GM10266 (cell line): ENCODE measurements at regions not wholly inside any gene's neighbourhood (a gene's known extent, or its start where the extent isn't known, plus 50 kb on each side); places are given as distances from the start of the nearest gene placed in this dataset.

Experiments
- DNase-seq: peaks from one replicate; pipeline ENCODE4 v3.0.0; 2012; ENCODE audit errors: extremely low spot score
- TF ChIP-seq, protein P1 (sequence below): IDR thresholded peaks from 2 replicates; pipeline ENCODE4 v1.5.1; 2012; ENCODE audit warnings: mild to moderate bottlenecking, low read depth; ENCODE audit not compliant: control insufficient read depth, insufficient read depth; ENCODE audit errors: missing control alignments

DNA sequence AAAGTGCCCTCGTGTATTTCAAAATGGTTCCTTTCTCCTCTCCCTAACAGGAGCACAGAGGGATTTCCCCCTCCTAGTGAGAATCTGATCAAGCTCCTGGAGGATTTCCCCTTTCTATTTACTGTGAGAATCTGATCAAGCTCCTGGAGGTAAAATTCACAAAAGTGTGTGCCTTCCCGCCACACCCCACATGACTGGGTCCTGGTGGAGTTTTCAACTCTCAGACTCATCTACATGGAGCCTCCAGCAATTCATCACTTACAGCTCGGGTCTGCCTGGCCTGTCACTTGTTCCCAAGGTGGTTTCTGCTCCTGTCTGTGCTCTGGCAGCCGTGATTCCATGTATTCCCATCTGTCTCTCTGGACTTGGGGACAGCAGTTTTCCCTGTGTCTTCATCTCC lies 590.7 kb downstream of the FBXO15 start:
- TF ChIP-seq, protein P1, sequence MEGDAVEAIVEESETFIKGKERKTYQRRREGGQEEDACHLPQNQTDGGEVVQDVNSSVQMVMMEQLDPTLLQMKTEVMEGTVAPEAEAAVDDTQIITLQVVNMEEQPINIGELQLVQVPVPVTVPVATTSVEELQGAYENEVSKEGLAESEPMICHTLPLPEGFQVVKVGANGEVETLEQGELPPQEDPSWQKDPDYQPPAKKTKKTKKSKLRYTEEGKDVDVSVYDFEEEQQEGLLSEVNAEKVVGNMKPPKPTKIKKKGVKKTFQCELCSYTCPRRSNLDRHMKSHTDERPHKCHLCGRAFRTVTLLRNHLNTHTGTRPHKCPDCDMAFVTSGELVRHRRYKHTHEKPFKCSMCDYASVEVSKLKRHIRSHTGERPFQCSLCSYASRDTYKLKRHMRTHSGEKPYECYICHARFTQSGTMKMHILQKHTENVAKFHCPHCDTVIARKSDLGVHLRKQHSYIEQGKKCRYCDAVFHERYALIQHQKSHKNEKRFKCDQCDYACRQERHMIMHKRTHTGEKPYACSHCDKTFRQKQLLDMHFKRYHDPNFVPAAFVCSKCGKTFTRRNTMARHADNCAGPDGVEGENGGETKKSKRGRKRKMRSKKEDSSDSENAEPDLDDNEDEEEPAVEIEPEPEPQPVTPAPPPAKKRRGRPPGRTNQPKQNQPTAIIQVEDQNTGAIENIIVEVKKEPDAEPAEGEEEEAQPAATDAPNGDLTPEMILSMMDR = no peak
- no peak for DNase-seq

DNA sequence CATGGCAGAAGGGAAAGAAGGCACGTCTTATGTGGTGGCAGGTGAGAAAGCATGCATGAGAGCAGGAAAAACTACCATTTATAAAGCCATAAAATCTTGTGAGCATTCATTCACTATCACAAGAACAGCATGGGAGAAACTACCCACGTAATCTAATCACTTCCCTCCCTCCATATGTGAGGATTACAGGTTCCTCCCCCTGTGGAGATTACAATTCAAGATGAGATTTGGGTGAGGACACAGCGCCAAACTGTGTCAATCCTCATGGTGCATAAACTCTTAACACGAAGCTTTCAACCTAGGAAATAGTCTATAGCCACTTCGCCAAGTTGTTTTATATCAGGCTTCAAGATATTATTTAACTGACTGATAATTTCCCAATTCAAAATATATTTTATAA lies 595.5 kb downstream of the FBXO15 start:
- TF ChIP-seq, protein P1 = no peak
- DNase-seq = no peak

DNA sequence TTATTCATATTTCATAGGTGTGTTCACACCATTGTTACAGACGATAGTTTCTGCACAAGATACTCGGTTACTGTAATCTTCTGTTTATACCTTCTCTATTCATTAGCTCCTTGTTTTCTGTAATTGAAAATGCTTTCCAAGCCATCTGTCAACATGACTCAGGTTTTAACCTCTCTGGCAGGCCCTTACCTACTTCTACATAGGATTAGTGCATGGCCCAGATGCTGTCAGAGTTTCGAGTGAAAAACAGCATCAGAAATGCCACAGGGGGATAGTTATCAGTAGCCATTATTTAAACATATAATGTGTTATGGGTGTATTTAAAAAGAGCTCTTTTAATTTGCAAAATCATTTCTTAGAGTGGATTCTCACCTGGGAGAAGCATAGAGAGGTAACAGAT lies 596.4 kb downstream of the FBXO15 start:
- TF ChIP-seq, protein P1 = no peak

DNA sequence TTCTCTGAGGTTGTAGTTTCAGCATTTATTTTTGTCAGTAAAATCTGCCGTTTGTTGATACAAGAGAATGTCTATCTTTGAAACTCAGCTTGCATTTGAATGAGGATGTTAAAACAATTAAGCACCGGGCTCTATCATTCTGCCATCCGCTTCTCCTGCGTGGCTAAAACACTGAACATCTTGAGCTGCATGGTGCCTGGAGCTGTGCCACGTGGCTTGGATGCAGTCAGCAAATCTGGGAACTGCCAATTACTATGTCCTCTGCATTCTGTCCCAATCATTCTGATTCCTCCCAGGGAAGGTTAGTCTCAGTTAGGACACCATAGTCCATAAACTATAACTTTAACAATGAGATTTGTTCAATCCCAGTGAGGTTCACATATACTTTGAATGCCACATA lies 598.4 kb downstream of the FBXO15 start:
- TF ChIP-seq, protein P1 = no peak
- no peak for DNase-seq

More for the DNA sequence above, 596.4 kb downstream of the FBXO15 start:
- DNase-seq = no peak

DNA sequence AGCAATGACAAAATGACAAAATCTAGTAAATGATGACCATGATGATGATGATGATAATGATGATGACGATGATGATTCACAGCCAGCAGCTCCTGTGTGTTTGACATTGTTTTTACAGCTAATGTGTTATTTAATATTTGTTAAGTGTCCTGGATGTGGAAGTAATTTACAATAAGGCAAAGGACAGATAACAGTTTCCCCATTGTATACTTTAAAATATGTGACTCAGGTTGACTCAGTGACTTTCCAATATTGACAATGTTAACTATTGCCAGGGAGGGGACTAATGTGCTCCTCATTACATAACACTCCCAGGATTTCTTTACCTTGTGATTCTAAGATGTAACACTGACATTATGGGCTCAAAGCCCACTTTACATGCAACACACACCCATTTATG lies 602.2 kb downstream of the FBXO15 start:
- TF ChIP-seq, protein P1 = no peak
- DNase-seq = no peak

DNA sequence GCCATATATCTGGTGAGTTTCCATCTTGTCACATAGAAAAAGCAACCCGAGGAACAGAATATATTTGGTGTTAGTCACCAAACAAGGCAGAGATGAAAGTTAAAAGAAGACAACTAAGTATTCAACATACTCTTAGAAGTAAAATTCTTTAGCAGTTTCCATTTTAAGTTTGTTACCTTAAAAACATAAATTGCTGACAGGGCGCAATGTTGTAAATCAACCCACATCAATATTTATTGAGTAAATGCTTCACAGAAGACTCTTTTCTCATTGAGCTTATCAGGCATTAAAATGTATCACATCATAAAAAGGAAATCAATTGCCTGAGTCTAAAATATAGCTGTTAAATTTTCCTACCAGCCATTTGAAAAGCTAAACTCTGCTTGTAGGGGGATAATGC lies 603.0 kb downstream of the FBXO15 start:
- no peak for DNase-seq
- TF ChIP-seq, protein P1 = no peak

DNA sequence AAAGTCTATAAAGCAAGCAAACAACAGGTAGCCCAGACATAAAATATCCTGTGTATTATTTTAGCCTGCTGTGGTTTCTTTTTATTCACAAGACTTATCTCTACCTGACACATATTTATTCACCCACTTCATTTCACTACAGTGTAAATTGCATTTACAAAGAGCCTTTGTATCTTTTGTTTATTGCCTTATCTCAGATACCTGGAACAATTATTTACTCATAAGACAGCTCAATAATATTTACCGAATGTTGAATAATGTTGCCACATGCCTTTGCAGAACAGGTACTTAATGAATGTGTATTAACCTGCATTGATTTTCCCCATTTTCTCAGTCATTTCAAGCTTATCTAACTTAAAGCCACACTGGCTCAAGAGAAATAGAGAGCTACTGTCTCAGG lies 603.6 kb downstream of the FBXO15 start:
- TF ChIP-seq, protein P1 = no peak
- DNase-seq = no peak
